ENCODE measurements at regions not wholly inside any gene's neighbourhood (a gene's known extent, or its start where the extent isn't known, plus 50 kb on each side); places are given as distances from the start of the nearest gene placed in this dataset.

GRCh38 chr3:5784690-5785089 is 597.2 kb downstream of the EDEM1 start:
- H3K27ac Mint-ChIP-seq, result no peak overlapping the region
- no peaks in the 10 kb centered on the region for H3K4me1 Mint-ChIP-seq
- H3K9me3 Mint-ChIP-seq, result peaks cover 5% of the 10 kb centered on the region
- H3K27me3 Mint-ChIP-seq, result peaks cover 2% of the 10 kb centered on the region
- H3K4me3 Mint-ChIP-seq, result no peak overlapping the region
- H3K36me3 Mint-ChIP-seq, result no peaks in the 10 kb centered on the region

GRCh38 chr3:5787861-5788488 is 600.5 kb downstream of the EDEM1 start:
- Mint-ChIP-seq H3K4me3 (no peak overlapping the region), H3K27ac (no peak overlapping the region), H3K9me3 (no peaks in the 10 kb centered on the region), H3K36me3 (no peaks in the 10 kb centered on the region), H3K27me3 (no peaks in the 10 kb centered on the region), H3K4me1 (no peaks in the 10 kb centered on the region)

GRCh38 chr3:5788496-5788895 is 601.0 kb downstream of the EDEM1 start:
- no peak overlapping the region for H3K4me3 Mint-ChIP-seq
- H3K4me1 Mint-ChIP-seq, result no peaks in the 10 kb centered on the region
- H3K9me3 Mint-ChIP-seq, result no peaks in the 10 kb centered on the region
- no peak overlapping the region for H3K27ac Mint-ChIP-seq
- H3K27me3 Mint-ChIP-seq, result no peaks in the 10 kb centered on the region
- H3K36me3 Mint-ChIP-seq, result no peaks in the 10 kb centered on the region

- Mint-ChIP-seq H3K9me3 (no peaks in the 10 kb centered on the region), H3K27me3 (no peaks in the 10 kb centered on the region), H3K4me3 (no peak overlapping the region), H3K4me1 (no peaks in the 10 kb centered on the region), H3K36me3 (no peaks in the 10 kb centered on the region), H3K27ac (no peak overlapping the region)
Observed at GRCh38 chr3:5791558-5791957, 604.1 kb downstream of the EDEM1 start.

GRCh38 chr3:5796541-5796940 is 609.0 kb downstream of the EDEM1 start:
- no peaks in the 10 kb centered on the region for H3K9me3 Mint-ChIP-seq
- H3K4me3 Mint-ChIP-seq, result no peak overlapping the region
- no peaks in the 10 kb centered on the region for H3K27me3 Mint-ChIP-seq
- no peak overlapping the region for H3K27ac Mint-ChIP-seq
- H3K36me3 Mint-ChIP-seq, result no peaks in the 10 kb centered on the region
- H3K4me1 Mint-ChIP-seq, result no peaks in the 10 kb centered on the region

GRCh38 chr3:5798809-5799208 is 611.3 kb downstream of the EDEM1 start:
- Mint-ChIP-seq H3K27ac (no peak overlapping the region), H3K27me3 (no peaks in the 10 kb centered on the region), H3K36me3 (no peaks in the 10 kb centered on the region), H3K4me1 (no peaks in the 10 kb centered on the region), H3K9me3 (peaks cover 5% of the 10 kb centered on the region), H3K4me3 (no peak overlapping the region)

- no peaks in the 10 kb centered on the region for H3K27me3 Mint-ChIP-seq
- H3K4me1 Mint-ChIP-seq, result no peaks in the 10 kb centered on the region
- peaks cover 5% of the 10 kb centered on the region for H3K9me3 Mint-ChIP-seq
- H3K4me3 Mint-ChIP-seq, result no peak overlapping the region
- no peaks in the 10 kb centered on the region for H3K36me3 Mint-ChIP-seq
- no peak overlapping the region for H3K27ac Mint-ChIP-seq
Observed at GRCh38 chr3:5799398-5799797, 611.9 kb downstream of the EDEM1 start.

- no peaks in the 10 kb centered on the region for H3K4me1 Mint-ChIP-seq
- no peak overlapping the region for H3K27ac Mint-ChIP-seq
- H3K36me3 Mint-ChIP-seq, result no peaks in the 10 kb centered on the region
- H3K4me3 Mint-ChIP-seq, result no peak overlapping the region
- H3K27me3 Mint-ChIP-seq, result no peaks in the 10 kb centered on the region
- H3K9me3 Mint-ChIP-seq, result peaks cover 5% of the 10 kb centered on the region
Observed at GRCh38 chr3:5800965-5801364, 613.5 kb downstream of the EDEM1 start.

GRCh38 chr3:5806192-5806591 is 618.7 kb downstream of the EDEM1 start:
- Mint-ChIP-seq H3K4me1 (no peaks in the 10 kb centered on the region), H3K27me3 (no peaks in the 10 kb centered on the region), H3K9me3 (peaks cover 5% of the 10 kb centered on the region), H3K27ac (no peak overlapping the region), H3K4me3 (no peak overlapping the region), H3K36me3 (no peaks in the 10 kb centered on the region)

- H3K27me3 Mint-ChIP-seq, result no peaks in the 10 kb centered on the region
- no peaks in the 10 kb centered on the region for H3K4me1 Mint-ChIP-seq
- no peak overlapping the region for H3K4me3 Mint-ChIP-seq
- H3K9me3 Mint-ChIP-seq, result no peaks in the 10 kb centered on the region
- no peaks in the 10 kb centered on the region for H3K36me3 Mint-ChIP-seq
- no peak overlapping the region for H3K27ac Mint-ChIP-seq
Observed at GRCh38 chr3:5809586-5810246, 622.2 kb downstream of the EDEM1 start.

GRCh38 chr3:5811016-5811415 is 623.5 kb downstream of the EDEM1 start:
- Mint-ChIP-seq H3K27ac (no peak overlapping the region), H3K4me1 (no peaks in the 10 kb centered on the region), H3K27me3 (no peaks in the 10 kb centered on the region), H3K4me3 (no peak overlapping the region), H3K9me3 (no peaks in the 10 kb centered on the region), H3K36me3 (no peaks in the 10 kb centered on the region)

- no peaks in the 10 kb centered on the region for H3K4me1 Mint-ChIP-seq
- no peaks in the 10 kb centered on the region for H3K9me3 Mint-ChIP-seq
Observed at GRCh38 chr3:5813521-5813920, 626.0 kb downstream of the EDEM1 start.

GRCh38 chr3:5822843-5823242 is 635.3 kb downstream of the EDEM1 start:
- Mint-ChIP-seq H3K9me3 (no peaks in the 10 kb centered on the region), H3K36me3 (no peaks in the 10 kb centered on the region), H3K27me3 (no peaks in the 10 kb centered on the region), H3K27ac (no peak overlapping the region), H3K4me3 (no peak overlapping the region), H3K4me1 (no peaks in the 10 kb centered on the region)

More at GRCh38 chr3:5813521-5813920, 626.0 kb downstream of the EDEM1 start:
- H3K27ac Mint-ChIP-seq, result no peak overlapping the region
- no peaks in the 10 kb centered on the region for H3K27me3 Mint-ChIP-seq
- no peak overlapping the region for H3K4me3 Mint-ChIP-seq
- no peaks in the 10 kb centered on the region for H3K36me3 Mint-ChIP-seq

- H3K36me3 Mint-ChIP-seq, result no peaks in the 10 kb centered on the region
- H3K27ac Mint-ChIP-seq, result no peak overlapping the region
- peaks cover 4% of the 10 kb centered on the region for H3K9me3 Mint-ChIP-seq
- no peak overlapping the region for H3K4me3 Mint-ChIP-seq
- no peaks in the 10 kb centered on the region for H3K4me1 Mint-ChIP-seq
- no peaks in the 10 kb centered on the region for H3K27me3 Mint-ChIP-seq
Observed at GRCh38 chr3:5826467-5826866, 639.0 kb downstream of the EDEM1 start.

- Mint-ChIP-seq H3K27me3 (no peaks in the 10 kb centered on the region), H3K4me1 (no peaks in the 10 kb centered on the region), H3K27ac (no peak overlapping the region)
Observed at GRCh38 chr3:5828251-5828650, 640.7 kb downstream of the EDEM1 start.

GRCh38 chr3:5840056-5840455 is 652.5 kb downstream of the EDEM1 start:
- Mint-ChIP-seq H3K4me3 (no peak overlapping the region), H3K27ac (no peak overlapping the region), H3K9me3 (no peaks in the 10 kb centered on the region), H3K36me3 (no peaks in the 10 kb centered on the region), H3K27me3 (no peaks in the 10 kb centered on the region), H3K4me1 (no peaks in the 10 kb centered on the region)

More at GRCh38 chr3:5828251-5828650, 640.7 kb downstream of the EDEM1 start:
- Mint-ChIP-seq H3K4me3 (no peak overlapping the region), H3K9me3 (peaks cover 4% of the 10 kb centered on the region), H3K36me3 (no peaks in the 10 kb centered on the region)

GRCh38 chr3:5841599-5841998 is 654.1 kb downstream of the EDEM1 start:
- Mint-ChIP-seq H3K27ac (no peak overlapping the region), H3K4me1 (no peaks in the 10 kb centered on the region), H3K27me3 (no peaks in the 10 kb centered on the region), H3K4me3 (no peak overlapping the region), H3K36me3 (no peaks in the 10 kb centered on the region), H3K9me3 (no peaks in the 10 kb centered on the region)
